GM18511 (cell line): ENCODE measurements at regions not wholly inside any gene's neighbourhood (a gene's known extent, or its start where the extent isn't known, plus 50 kb on each side); places are given as distances from the start of the nearest gene placed in this dataset.
A peak's percentile ranks its signal among the peaks of the same experiment; 100 is the strongest.

Experiments used
- ATAC-seq: cut with Tn5 transposase; IDR thresholded peaks from one replicate; pipeline ENCODE4 v1.9.1; 2021; ENCODE audit warnings: mild to moderate bottlenecking, moderate library complexity; ENCODE audit not compliant: unreplicated experiment

DNA sequence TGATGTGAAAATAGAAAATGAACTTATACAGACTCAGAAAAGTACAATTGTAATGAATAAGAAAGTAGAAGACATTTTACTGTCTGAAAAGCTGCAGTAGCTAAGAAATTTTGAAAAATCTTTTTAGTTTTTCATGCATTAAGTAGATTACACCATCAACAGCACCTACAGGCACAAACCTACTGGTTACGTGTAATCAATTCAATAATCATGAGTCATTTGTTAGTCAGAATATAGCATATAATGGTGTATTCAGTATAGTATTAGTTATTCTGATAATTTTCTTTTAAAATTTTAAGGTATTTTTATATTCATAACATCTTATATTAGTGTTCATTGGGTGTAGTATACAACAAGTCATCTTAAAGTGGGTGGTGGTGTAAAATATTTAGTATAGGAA, 550.5 kb upstream of the GBE1 start:
- ATAC-seq: no peak

DNA sequence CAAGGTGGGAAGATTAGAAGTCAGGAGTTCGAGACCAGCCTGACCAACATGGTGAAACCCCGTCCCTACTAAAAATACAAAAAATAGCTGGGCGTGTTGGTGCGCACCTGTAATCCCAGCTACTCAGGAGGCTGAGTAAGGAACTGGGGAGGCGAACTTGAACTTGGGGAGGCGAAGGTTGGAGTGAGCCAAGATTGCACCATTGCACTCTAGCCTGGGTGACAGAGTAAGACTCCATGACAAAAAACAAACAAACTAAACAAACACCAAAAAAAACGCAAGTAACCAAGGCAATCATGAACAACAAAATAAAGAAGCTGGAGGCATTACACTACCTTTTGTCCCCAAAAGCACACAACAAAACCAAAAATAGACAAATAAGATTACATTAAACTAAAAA, 547.3 kb upstream of the GBE1 start:
- ATAC-seq: no peak

DNA sequence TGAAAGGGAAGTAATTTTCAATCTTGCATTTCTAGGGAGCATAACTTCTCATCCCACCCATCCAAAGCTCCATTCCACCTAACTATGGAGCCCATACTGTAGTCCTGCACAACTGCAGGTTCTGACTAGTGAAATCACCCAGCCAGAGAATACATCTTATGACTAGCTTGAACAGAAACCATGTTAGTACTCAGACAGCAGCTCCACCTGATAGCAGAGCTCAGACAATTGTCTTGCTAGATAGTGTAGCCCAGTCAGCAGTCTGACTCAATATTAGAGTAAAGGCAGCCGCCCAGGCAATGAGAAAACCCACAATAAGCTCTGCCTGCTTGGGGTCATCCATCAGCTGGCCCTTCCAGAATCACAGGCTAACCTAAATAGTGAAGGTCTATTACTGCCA, 544.7 kb upstream of the GBE1 start:
- peak; percentile 49 for ATAC-seq

DNA sequence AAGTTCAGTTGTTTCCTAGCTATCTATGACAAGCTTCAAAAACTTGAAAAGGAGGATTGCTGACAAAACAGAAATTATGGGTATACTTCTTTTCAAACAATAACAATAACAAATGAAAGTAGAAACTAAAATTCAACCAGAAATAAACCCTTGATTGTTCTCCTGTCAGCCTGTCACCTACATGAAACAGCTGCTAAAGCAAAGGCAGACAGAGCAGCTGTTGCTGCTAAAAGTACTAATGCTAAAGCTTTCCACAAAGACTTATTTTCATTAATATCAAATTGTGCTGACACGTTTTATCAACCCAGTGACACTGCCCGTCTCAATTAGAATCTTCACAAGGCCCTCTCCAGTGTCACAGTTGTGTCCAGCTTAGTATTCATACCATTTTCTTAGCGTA, 533.2 kb upstream of the GBE1 start:
- ATAC-seq: peak; percentile 47

DNA sequence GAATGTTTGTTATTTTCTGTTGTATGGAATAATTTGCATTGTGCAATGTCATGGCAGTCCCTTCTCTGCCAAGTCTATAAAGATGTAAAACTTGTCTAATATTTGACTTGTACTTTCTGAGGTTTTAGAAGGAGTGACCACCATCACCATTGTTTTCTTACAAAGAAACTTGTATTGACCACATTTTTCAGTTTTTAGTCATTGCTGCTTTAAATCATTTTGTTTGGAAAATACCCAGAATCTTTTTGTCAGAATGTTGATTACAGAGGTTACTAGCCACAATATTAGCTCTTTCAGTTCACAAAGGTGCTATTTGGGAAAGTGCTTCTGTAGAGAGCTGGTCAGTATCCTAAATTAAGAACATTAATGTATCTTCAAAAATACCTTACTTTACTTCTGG, 532.4 kb upstream of the GBE1 start:
- peak; percentile 84 for ATAC-seq

DNA sequence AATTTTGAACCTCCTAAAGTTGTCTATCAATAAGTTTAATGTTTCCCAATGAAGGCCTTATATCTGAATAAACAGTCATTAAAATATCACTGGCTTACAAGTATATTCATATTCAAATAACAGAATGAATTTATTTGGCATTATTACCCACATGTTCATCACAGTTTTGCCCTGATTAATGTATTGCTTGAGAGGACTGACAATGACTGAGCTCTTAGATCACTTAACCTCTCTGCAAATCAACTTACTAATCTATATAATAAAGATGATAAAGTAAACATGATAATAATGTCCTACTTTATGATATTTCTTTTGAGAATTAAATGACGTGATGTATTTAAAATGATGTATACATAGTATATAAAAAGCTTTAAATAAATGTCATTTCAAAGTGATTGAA, 532.0 kb upstream of the GBE1 start:
- ATAC-seq: no peak

DNA sequence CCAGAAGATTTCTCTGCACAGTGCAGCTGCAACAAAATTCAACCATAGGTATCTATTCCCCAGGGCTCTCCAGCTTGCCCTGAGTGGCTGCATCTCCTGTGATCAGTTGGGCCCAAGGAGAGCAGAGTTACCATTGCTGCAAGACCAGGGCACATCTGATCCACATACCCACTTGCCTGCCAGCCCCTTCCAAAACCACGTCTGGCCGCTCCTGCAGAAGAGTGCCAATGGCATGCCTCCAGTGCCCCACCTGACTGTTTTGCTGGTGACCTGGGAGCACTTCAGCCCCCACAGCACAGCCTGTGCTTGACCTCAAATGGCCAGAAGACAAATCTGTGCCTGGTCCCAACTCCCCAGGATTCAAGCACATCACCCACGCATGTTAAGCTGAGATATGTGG, 526.1 kb upstream of the GBE1 start:
- ATAC-seq: no peak

DNA sequence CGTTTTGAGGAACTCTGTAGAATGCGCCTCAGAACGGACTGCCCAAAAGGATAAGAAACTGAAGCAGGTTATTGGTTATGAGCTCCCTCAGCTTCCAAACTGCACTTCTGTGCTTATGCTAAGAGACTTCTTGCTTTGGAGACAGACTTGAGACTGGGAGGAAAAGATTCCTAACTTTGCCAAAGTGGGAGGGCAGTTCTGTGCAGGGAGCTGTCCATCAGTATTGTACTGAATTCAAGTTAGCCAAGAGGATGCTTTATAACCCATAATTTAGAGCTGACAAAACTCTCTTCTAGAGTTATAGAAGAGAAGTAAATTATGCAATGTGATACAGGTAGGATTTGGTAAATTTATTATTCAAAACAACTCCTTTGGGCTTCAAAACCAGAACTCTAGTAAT, 519.8 kb upstream of the GBE1 start:
- no peak for ATAC-seq

DNA sequence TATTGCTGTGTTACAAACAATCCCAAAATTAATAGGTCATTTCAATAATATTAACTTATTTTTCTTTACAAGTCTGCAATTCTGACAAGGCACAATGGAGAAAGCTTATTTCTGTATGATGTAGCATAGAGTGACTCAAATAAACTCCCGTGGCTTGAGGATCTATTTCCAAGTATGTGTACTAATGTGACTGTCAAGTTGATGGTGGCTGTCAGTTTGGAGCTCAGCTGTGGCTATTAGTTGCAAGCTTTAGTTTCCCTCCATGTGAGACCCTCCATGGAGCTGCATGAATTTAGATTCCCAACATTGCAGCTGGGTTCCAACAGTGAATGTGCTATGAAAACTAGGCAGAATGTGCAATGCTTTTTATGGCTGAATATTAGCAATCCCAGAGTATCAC, 515.5 kb upstream of the GBE1 start:
- ATAC-seq: no peak

DNA sequence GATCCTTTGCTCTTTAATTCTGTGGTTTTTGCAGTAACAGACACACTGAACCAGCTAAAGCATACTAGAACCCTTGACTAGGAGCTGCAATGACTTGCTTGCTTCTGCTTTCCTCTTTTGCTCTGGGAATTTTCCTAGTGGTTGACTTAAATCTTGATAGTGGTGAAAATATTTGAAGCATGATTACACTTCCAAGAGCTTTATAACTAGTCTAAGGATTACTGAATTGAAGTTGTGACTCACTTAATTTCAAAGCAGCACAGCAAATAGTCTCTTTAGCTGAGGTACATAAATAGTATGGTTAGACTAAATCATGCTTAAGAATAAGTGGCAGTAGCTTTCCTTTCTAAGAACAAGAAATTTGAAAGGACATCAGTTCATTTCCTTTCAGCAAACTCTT, 513.5 kb upstream of the GBE1 start:
- ATAC-seq: no peak

DNA sequence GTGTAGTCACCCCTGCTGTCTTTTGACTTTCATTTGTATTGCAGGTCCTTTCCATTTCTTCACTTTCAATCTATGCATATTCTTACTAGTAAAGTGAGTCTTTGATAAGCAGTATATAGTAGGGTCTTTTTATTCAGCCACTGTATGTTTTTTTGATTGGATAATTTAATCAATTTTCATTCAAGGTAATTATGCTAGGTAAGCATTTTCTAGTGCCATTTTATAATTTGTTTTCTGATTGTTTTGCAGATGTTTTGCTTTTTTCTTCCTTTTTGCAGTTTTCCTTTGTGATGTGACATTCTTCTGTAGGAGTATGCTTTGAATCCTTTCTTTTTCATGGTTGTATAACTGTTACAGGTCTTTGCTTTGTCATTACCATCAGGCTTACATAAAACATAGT, 504.3 kb upstream of the GBE1 start:
- ATAC-seq: no peak

DNA sequence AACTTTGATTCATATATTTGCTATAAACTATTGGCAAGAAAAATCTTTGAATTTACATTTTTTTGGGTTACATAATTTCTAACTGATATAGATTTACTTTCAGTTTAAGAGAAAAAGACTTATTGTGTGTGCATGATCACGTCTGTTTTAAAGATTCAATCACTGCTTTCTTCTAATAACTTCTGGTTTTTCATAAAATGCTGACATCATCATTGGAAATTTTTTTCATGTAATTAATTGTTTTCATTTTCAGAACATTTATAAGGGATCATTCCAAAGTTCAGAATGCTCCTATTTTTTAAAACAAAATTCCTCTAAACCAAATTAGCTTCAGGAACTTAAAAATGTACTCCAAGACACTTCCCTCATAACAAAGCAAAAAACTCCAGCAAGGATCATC, 500.7 kb upstream of the GBE1 start:
- no peak for ATAC-seq

DNA sequence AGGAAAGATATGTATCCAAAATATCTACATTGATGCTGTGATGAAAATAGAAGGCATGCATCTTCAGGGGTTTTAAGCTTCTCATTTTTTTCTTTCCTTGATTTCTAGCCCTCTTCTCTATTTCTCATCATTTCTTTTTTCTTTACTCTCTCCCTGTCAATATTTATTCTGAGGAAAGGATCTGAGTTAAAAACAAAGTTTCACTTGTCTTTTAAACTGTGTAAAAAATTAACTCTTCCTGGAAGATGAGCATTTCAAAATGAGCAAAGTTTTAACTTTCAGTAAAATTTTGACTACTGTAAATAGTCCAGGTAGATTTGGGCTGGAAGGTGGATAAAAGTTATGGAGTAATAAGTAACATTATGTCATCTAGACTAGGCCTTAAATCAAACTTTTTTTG, 500.2 kb upstream of the GBE1 start:
- no peak for ATAC-seq

DNA sequence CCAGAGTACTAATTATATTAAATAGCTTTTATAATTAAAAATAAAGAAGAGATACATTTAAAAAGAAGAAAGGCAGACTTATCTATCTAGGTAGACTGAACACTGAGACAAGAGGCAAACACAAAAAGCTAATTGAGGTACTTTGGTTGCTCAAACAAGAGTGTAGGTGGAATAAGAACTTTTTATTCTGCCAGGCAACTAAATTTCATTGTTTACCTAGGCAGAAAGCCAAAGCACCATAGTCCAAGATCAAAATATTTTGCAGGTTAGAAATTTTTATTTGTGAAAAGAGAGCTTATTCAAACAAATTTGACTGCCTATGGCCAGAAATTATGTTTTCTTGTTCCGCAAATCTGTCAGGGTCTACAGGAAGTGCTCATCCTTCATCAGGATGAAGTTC, 499.6 kb upstream of the GBE1 start:
- ATAC-seq: no peak

DNA sequence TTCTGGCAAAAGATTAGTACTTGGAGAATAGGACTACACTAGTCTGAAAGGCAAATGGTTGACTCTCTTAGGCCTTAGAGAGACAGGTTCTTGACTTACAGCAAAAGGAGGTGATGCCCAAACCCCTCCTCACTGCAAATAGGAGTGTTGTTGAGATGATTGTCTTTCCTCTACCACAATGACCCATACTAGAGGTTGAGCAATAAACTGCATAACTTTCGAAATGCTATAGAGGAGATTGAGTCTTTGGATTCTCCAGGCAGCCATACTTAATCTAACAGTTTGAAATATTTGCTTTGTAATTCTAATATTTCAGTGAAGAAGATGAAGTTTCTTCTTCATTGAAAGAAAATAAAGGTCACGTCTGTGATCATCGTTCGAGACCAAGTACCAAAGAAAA, 498.5 kb upstream of the GBE1 start:
- no peak for ATAC-seq

DNA sequence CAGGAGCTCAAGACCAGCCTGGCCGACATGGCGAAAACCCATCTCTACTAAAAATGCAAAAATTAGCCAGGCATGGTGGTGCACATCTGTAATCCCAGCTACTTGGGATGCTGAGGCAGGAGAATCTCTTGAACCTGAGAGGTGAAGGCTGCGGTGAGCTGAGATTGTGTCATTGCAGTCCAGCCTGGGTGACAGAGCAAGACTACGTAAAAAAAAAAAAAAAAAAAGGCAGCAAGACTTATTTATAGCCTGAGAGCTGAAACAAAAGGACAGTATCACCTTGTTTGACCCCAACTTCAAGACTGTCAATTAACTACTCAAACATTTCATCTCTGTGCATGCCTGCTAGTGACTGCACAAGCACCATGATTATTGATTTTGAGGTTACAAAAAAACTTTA, 478.9 kb upstream of the GBE1 start:
- ATAC-seq: no peak

DNA sequence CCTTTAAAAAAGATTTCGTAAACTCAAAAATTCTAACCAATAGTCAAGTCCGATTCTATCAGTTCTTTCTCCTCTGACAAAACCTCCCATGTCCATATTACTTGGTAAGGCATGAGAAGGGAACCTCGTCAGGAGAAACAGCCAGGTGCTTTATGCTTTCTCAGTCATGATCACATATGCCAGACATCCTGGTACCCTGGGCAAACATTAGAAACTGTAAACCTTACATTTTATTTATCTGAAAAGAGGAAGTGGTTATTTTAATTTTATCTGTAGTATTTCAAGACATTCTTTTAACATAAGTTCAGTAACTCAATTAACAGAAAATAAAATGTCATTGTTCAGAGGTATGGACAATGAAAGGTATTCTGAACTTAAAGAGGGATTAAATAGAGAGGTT, 474.8 kb upstream of the GBE1 start:
- no peak for ATAC-seq

DNA sequence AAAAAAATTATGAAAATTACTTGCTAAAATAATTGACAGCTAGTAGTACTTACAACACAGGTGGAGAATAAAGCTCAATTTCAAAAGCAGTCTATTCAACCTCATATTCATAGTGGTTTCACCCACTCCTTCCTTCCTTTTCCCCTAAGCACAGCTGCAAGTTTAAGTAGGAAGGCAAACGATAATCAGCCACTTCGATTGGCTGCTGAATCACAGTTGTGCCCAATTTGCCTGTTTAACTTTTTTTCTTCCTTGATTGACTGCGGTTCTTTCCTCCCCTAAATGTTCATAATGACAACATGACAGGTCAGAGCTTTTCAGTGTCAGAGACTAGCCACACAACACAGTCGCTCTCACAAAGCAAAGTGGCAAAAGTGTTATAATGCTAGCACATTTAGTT, 468.0 kb upstream of the GBE1 start:
- peak; percentile 93 for ATAC-seq

DNA sequence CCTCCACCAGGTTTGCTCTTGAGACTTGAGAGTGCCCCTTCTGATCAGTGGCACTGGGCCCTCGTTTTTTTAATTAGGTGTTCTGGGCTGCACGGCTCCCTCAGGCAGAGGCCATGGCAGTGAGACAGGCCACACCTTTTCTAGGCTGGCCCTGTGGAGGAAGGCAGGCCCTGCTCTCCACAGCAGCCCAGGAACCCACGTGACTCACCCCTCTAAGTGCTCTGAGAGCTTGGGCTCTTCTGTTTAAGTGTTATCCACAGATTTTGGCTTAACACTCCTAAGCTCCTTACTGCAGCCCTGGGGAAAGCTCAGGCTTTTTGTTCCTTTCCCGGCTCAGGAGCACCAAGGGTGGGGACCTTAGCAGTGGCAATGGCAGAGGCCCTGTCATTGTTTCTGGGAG, 463.2 kb upstream of the GBE1 start:
- ATAC-seq: no peak

DNA sequence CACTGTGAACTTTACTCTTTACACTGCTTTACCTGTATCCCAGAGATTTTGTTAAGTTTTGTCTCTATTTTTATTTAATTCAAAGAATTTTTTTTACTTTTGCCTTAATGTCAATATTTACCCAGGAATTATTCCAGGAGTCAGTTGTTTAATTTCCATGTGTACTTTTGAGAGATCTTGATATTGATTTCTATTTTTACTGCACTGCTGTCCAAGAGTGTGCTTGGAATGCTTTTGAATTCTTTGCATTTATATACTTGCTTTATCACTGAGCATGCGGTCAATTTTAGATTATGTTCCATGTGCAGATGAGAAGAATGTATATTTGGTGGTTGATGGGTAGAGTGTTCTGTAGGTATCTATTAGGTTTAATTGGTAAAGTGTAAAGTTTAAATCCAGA, 461.0 kb upstream of the GBE1 start:
- no peak for ATAC-seq

DNA sequence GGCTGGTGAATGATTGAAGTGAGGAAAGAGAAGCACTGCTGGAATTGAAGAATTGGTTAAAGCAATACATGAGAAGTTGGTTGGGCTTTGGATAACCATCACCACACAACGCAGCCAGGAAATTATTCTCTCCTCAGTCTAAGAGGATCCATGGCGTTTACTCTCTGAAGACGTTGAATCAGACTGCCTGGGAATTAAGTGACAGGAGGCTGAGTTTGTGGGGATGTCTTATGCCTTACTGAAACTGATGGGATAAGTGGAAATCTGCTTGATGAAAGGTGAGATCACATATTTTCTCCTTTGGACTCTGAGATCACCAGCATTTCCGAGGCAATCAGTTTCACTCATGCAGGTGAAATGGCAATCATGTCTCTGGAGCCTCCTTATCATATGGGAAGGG, 456.1 kb upstream of the GBE1 start:
- ATAC-seq: no peak

DNA sequence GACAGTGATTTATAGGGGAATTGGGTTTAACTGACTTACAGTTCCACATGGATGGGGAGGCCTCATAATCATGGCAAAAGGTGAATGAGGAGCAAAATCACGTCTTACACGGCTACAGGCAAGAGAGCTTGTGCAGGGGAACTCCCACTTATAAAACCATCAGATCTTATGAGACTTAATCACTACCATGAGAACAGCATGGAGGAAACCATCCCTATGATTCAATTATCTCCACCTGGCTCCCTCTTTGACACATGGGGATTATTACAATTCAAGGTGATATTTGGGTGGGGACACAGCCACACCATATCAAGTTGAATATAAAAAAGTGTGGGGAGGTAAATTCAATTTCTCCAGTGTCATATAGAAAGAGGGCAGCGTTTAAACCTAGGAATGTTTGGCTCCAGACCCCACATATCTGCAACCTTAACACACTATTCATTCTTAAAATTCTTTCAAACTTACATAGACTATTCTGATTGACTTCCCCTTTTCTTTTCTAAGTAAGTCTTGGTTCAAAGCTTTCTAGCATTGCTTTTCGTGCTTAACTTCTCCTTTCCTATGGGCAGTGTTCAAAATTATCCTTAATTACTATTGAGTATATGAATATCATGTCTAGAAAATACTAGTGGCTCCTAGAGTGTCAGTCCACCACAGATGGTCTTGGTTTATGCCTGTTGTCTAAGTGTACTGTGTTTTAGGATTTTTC, 446.7 kb upstream of the GBE1 start:
- no peak for ATAC-seq

DNA sequence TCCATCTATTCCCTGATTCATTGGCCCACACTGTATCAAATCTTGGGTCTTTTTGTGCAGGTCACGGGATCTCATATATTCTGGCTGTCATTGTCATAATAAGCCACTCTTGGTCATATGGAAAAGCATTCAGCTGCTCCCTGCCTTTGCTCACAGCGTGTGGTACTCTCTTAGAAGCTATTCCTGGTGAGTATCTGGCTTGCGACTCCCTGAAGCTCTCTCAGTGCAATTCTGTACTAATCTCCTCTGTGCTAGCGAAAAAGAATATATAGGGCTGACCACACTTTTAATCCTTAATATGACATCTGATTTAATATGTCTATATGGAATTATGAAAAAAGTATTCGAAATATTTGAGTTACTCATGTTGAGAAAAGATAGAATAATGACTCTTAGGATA, 440.8 kb upstream of the GBE1 start:
- no peak for ATAC-seq

DNA sequence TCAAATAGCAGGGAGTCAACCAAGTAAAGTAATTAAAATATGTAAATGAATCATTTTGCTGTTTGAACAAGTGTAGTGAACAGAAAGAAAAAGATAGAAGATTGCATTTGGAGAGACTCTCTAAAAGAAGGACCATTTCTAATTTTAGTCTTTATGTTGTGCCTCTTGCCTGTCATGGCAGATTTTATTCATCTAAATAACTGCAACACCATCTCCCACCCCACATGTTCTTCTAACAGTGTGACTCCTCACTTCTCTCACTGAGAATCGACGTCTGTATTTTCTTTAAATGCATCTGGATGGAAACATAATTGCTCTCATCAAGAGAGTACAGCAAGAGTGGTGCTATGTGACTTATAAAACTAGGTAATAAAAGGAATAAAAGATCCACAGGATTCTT, 439.9 kb upstream of the GBE1 start:
- no peak for ATAC-seq
